ENCODE measurements at regions not wholly inside any gene's neighbourhood (a gene's known extent, or its start where the extent isn't known, plus 50 kb on each side); places are given as distances from the start of the nearest gene placed in this dataset.

GRCh38 chr5:145521523-145521922, 313.6 kb downstream of the PRELID2 start:
- TF ChIP-seq CTCF (conservative IDR thresholded peaks at IDR 0.05; ENCODE audit: low read depth, low read length) (no peak), POLR2A (IDR thresholded peaks at IDR 0.05; ENCODE audit: low read depth, low read length) (no peak), RAD21 (IDR thresholded peaks at IDR 0.05; ENCODE audit: low read length) (no peak), SMC3 (IDR thresholded peaks at IDR 0.05; ENCODE audit: low read depth, low read length) (no peak), RCOR1 (IDR thresholded peaks at IDR 0.05; ENCODE audit: insufficient replicate concordance, low read length) (no peak), MAZ (IDR thresholded peaks at IDR 0.05; ENCODE audit: borderline replicate concordance, low read depth, low read length) (no peak), CHD1 (IDR thresholded peaks at IDR 0.05; ENCODE audit: low read depth, low read length) (no peak), NFE2L2 (IDR thresholded peaks at IDR 0.05; ENCODE audit: low read depth, low read length) (no peak), MXI1 (IDR thresholded peaks at IDR 0.05; ENCODE audit: borderline replicate concordance, low read depth, low read length) (no peak), FOS (IDR thresholded peaks at IDR 0.05; ENCODE audit: low read depth, low read length) (no peak), RFX5 (IDR thresholded peaks at IDR 0.05; ENCODE audit: low read depth, low read length) (no peak)
- TF ChIP-seq, protein P1, sequence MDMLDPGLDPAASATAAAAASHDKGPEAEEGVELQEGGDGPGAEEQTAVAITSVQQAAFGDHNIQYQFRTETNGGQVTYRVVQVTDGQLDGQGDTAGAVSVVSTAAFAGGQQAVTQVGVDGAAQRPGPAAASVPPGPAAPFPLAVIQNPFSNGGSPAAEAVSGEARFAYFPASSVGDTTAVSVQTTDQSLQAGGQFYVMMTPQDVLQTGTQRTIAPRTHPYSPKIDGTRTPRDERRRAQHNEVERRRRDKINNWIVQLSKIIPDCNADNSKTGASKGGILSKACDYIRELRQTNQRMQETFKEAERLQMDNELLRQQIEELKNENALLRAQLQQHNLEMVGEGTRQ (IDR thresholded peaks at IDR 0.05; ENCODE audit: low read depth, low read length) = no peak

Measured in IMR-90 (cell line).